DOHH2 (cell line): ENCODE measurements at regions not wholly inside any gene's neighbourhood (a gene's known extent, or its start where the extent isn't known, plus 50 kb on each side); places are given as distances from the start of the nearest gene placed in this dataset.
"Not testable (repeated sequence)": the region's sequence is repeated elsewhere in the genome, so short reads cannot be mapped to it uniquely, and the experiment has no call there.

Experiments used
- H3F3A ChIP-seq: fragments of 200-600 bp; sonication (generic), shearing (Covaris generic); 2 replicates; pipeline ENCODE4 v1.6.0; 2016; ENCODE audit warnings: antibody characterized with exemption, mild to moderate bottlenecking; ENCODE audit not compliant: control insufficient read depth, insufficient read depth
- H3K27ac ChIP-seq: fragments of 200-600 bp; sonication (generic); 2 replicates; pipeline ENCODE4 v1.5.1; 2014; ENCODE audit warnings: low read depth, mild to moderate bottlenecking, low read length, moderate library complexity
- H3K27me3 ChIP-seq: fragments of 200-600 bp; sonication (generic); 2 replicates; pipeline ENCODE4 v1.6.1; 2014; ENCODE audit warnings: mild to moderate bottlenecking, low read length, mixed read lengths; ENCODE audit not compliant: control insufficient read depth
- H3K36me3 ChIP-seq: fragments of 200-600 bp; sonication (generic); 2 replicates; pipeline ENCODE4 v1.6.1; 2014; ENCODE audit warnings: mild to moderate bottlenecking, low read length, moderate library complexity, mixed read lengths; ENCODE audit not compliant: control insufficient read depth
- H3K4me1 ChIP-seq: fragments of 200-600 bp; sonication (generic); 2 replicates; pipeline ENCODE4 v1.6.1; 2014; ENCODE audit warnings: mild to moderate bottlenecking, low read length, mixed read lengths; ENCODE audit not compliant: control insufficient read depth
- H3K4me2 ChIP-seq: fragments of 200-600 bp; sonication (generic); 2 replicates; pipeline ENCODE4 v1.6.0; 2014; ENCODE audit warnings: mild to moderate bottlenecking, low read length, moderate library complexity
- H3K4me3 ChIP-seq: fragments of 200-600 bp; sonication (generic); 2 replicates; pipeline ENCODE4 v1.5.1; 2014; ENCODE audit warnings: mild to moderate bottlenecking, low read length, mixed read lengths
- H3K79me2 ChIP-seq: fragments of 200-600 bp; sonication (generic); 2 replicates; pipeline ENCODE4 v1.6.1; 2014; ENCODE audit warnings: mild to moderate bottlenecking, low read length, mixed read lengths; ENCODE audit not compliant: control insufficient read depth
- H3K9me2 ChIP-seq: fragments of 200-600 bp; sonication (generic); replicated peaks from 2 replicates; pipeline ENCODE4 v1.6.1; 2014; ENCODE audit warnings: mild to moderate bottlenecking, low read length, mixed read lengths; ENCODE audit not compliant: control insufficient read depth
- H3K9me3 ChIP-seq: fragments of 200-600 bp; sonication (generic); 2 replicates; pipeline ENCODE4 v1.6.1; 2014; ENCODE audit warnings: antibody characterized with exemption, low read length, mixed read lengths; ENCODE audit not compliant: control insufficient read depth, insufficient read depth
- H4K20me1 ChIP-seq: fragments of 200-600 bp; sonication (generic); 2 replicates; pipeline ENCODE4 v1.6.0; 2014; ENCODE audit warnings: low read depth, mild to moderate bottlenecking, antibody characterized with exemption, low read length, moderate library complexity; ENCODE audit not compliant: control insufficient read depth, insufficient read depth
- EZH2phosphoT487 ChIP-seq: fragments of 200-600 bp; sonication (generic); IDR thresholded peaks from 2 replicates; pipeline ENCODE4 v1.6.1; 2017; ENCODE audit warnings: borderline replicate concordance, mild to moderate bottlenecking, antibody characterized with exemption, low read length, moderate library complexity, mixed read lengths
- TF ChIP-seq, protein P1 (sequence below): fragments of 200-600 bp; sonication (generic); IDR thresholded peaks from one replicate; pipeline ENCODE4 v1.5.1; 2014; ENCODE audit warnings: antibody characterized with exemption, mild to moderate bottlenecking, low read depth, low read length; ENCODE audit not compliant: poor library complexity, severe bottlenecking

DNA sequence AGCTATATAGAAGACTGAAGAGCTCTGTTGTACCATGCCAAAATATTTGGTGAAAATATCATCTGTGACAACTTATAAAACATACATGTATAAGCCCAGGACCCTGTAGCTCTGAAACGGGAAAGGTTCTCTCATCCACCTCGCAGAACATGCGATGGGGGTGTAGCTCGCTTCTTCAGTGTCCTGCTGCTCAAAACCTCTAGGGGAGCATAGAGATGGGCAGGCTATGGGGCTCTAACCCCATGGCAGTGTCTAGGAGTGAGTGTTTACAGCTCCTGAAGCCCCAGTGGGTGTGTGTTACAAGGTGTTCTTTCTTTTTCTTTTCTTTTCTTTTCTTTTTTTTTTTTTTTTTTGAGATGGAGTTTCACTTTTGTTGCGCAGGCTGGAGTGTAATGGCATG lies 505.2 kb upstream of the SYNCRIP start:
- TF ChIP-seq, protein P1, sequence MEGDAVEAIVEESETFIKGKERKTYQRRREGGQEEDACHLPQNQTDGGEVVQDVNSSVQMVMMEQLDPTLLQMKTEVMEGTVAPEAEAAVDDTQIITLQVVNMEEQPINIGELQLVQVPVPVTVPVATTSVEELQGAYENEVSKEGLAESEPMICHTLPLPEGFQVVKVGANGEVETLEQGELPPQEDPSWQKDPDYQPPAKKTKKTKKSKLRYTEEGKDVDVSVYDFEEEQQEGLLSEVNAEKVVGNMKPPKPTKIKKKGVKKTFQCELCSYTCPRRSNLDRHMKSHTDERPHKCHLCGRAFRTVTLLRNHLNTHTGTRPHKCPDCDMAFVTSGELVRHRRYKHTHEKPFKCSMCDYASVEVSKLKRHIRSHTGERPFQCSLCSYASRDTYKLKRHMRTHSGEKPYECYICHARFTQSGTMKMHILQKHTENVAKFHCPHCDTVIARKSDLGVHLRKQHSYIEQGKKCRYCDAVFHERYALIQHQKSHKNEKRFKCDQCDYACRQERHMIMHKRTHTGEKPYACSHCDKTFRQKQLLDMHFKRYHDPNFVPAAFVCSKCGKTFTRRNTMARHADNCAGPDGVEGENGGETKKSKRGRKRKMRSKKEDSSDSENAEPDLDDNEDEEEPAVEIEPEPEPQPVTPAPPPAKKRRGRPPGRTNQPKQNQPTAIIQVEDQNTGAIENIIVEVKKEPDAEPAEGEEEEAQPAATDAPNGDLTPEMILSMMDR: no peak
- Histone ChIP-seq H3F3A (no peaks in the 10 kb centered on the region), H3K4me2 (no peak overlapping the region), H3K27ac (no peak overlapping the region), H3K27me3 (no peaks in the 10 kb centered on the region), H4K20me1 (no peaks in the 10 kb centered on the region), H3K4me1 (no peaks in the 10 kb centered on the region), H3K9me2 (no peaks in the 10 kb centered on the region), H3K79me2 (no peaks in the 10 kb centered on the region), H3K4me3 (no peak overlapping the region), H3K9me3 (no peaks in the 10 kb centered on the region), H3K36me3 (no peaks in the 10 kb centered on the region)

DNA sequence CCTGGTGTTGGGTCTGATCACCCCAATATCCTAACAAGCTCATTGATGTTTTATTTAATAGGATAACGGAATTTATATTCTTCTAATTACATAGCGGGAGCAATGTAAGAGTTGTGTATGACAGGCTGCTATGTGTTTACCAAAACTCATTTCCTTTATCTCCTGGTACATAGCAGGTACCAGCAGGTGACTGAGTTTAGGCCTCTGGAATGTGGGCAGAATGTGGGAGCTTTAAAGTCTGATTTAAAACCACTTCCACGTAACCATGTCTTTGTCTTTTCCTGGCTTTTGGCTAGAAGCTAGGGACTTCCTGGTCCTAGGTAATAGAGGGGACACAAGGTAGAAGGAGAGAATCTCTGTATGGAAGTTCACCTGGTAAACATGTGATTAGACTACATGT lies 504.6 kb upstream of the SYNCRIP start:
- Histone ChIP-seq H3K27me3 (no peaks in the 10 kb centered on the region), H4K20me1 (no peaks in the 10 kb centered on the region), H3K79me2 (no peaks in the 10 kb centered on the region), H3F3A (no peaks in the 10 kb centered on the region), H3K4me1 (no peaks in the 10 kb centered on the region), H3K9me3 (no peaks in the 10 kb centered on the region), H3K27ac (no peak overlapping the region), H3K9me2 (no peaks in the 10 kb centered on the region), H3K4me3 (no peak overlapping the region), H3K36me3 (no peaks in the 10 kb centered on the region), H3K4me2 (no peak overlapping the region)
- no peak for TF ChIP-seq EZH2phosphoT487
- TF ChIP-seq, protein P1: no peak

DNA sequence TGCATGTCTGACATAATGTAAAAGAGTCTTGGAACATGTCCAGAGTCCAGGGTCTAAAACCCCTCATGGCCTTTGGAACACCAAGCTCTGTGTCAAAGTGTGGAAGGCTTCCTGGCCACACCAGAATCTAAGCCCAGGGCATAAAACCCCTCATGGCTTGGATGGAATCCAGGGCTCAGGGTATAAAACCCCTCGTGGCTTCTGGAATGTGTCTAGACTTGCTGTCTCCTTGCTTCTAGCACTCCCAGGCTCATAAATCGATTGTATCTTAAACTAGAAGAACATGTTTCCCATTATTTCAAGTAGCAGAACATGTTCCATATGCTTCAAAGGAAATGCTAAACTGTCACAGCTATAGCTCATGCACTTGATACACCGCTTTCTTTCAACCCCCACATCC lies 504.1 kb upstream of the SYNCRIP start:
- not testable (repeated sequence) for H3K9me3 ChIP-seq, H3F3A ChIP-seq, H3K27ac ChIP-seq, H3K4me1 ChIP-seq, H3K4me2 ChIP-seq, H4K20me1 ChIP-seq, H3K27me3 ChIP-seq, H3K9me2 ChIP-seq, H3K4me3 ChIP-seq, H3K36me3 ChIP-seq, H3K79me2 ChIP-seq

DNA sequence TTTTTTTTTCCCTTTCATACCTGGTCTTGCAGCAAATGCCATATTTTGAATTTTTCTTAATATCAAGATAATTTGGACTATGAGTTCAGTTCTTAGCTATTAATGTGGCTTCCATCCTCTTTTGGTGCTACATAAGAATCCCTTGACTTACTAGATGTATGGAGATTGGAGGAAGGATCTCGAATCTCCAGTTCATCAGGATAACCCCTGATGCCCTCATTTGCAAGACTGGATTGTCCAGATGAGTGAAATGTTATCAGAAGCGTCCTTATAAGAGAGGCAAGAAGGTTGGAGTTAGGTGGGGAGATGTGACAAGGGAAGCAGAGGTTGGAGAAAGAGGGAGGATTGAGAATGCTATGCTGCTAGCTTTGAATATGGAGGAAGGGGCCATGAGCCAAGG lies 499.6 kb upstream of the SYNCRIP start:
- TF ChIP-seq, protein P1: no peak
- TF ChIP-seq EZH2phosphoT487: no peak
- Histone ChIP-seq H3F3A (no peaks in the 10 kb centered on the region), H3K79me2 (no peaks in the 10 kb centered on the region), H3K27ac (no peak overlapping the region), H3K9me3 (no peaks in the 10 kb centered on the region), H3K36me3 (no peaks in the 10 kb centered on the region), H4K20me1 (no peaks in the 10 kb centered on the region), H3K27me3 (no peaks in the 10 kb centered on the region), H3K9me2 (no peaks in the 10 kb centered on the region), H3K4me1 (no peaks in the 10 kb centered on the region), H3K4me3 (no peak overlapping the region), H3K4me2 (no peak overlapping the region)
